ENCODE measurements at regions not wholly inside any gene's neighbourhood (a gene's known extent, or its start where the extent isn't known, plus 50 kb on each side); places are given as distances from the start of the nearest gene placed in this dataset.
A peak's percentile ranks its signal among the peaks of the same experiment; 100 is the strongest.

DNA sequence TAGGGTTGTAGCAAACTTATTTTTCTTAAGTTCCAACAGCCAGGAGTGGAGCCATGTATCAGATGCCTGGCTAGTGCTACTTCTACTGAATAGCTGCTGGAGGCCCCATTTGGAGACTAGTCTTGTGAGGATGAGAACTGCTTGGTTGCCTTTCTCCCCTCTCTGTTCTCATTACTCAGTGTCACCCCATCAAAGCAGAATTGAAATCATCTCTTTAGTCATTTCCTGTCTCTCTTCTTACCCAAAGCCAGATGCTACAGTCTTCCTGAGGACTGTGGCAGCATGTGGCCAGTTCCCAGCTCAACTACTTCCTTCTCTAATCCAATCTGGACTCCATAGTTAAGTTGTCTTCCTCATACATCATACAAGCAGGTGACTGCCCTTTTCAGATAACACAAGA is 197.5 kb downstream of the BRINP2 start:
- H3K4me3 ChIP-seq (ENCODE audit: low read depth, poor library complexity, severe bottlenecking): no peak overlapping the region
- DNase-seq (ENCODE audit: low spot score in 2 of 2): no peak
- intact Hi-C loops (cut with DNase I; ENCODE audit: low total_unique reads): no loop called here
- TF ChIP-seq POLR2A (IDR thresholded peaks at IDR 0.05): no peak
- TF ChIP-seq, protein P1, sequence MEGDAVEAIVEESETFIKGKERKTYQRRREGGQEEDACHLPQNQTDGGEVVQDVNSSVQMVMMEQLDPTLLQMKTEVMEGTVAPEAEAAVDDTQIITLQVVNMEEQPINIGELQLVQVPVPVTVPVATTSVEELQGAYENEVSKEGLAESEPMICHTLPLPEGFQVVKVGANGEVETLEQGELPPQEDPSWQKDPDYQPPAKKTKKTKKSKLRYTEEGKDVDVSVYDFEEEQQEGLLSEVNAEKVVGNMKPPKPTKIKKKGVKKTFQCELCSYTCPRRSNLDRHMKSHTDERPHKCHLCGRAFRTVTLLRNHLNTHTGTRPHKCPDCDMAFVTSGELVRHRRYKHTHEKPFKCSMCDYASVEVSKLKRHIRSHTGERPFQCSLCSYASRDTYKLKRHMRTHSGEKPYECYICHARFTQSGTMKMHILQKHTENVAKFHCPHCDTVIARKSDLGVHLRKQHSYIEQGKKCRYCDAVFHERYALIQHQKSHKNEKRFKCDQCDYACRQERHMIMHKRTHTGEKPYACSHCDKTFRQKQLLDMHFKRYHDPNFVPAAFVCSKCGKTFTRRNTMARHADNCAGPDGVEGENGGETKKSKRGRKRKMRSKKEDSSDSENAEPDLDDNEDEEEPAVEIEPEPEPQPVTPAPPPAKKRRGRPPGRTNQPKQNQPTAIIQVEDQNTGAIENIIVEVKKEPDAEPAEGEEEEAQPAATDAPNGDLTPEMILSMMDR (IDR thresholded peaks at IDR 0.05): no peak

DNA sequence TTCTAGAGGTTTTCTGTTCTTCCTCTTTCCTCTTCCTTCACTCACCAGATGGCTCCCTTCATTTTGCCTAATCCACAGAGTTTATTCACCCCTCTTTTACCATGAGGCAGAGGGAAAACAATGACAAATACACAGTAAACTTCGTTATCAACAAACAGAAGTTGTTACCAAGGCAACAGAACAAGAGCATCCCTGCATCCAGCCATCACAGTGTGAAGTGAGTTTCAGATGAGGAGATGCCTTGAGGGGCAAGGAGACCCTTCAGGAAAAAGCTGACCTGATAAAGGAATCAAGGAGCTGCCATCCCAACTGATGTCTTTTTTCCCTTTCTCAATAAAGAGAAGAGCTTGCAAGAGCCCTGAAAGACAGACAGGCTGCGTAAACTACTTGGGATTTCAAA is 195.3 kb downstream of the BRINP2 start:
- H3K4me3 ChIP-seq (ENCODE audit: low read depth, poor library complexity, severe bottlenecking): no peak overlapping the region
- 66 to 79% methylated on average over 2 of the region's 2 CpGs for WGBS, 2 donors
- no peak for DNase-seq (ENCODE audit: low spot score in 2 of 2)
- TF ChIP-seq, protein P1 (IDR thresholded peaks at IDR 0.05): no peak
- TF ChIP-seq POLR2A (IDR thresholded peaks at IDR 0.05): no peak
- intact Hi-C loops (cut with DNase I; ENCODE audit: low total_unique reads): no loop called here

DNA sequence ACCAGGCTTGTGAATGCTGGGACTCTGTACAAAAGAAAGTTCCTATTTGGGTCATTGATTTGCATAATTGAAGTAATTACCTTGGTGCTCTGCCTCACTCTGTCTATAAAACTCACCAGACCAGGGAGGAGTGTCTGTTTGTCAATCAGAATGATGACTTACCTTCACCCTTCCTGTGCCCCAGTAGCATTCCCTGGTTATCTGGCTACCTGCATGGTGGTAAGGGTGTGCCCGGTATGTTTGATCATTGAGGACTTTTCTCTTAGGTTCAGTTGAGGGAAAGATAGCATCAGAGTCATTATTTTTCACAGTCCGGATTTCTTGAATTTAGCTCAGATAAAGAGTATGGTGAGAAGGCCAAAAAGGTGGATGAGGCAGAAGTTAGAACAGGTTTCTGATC is 190.0 kb downstream of the BRINP2 start:
- no peak overlapping the region for H3K4me3 ChIP-seq (ENCODE audit: low read depth, poor library complexity, severe bottlenecking)
- intact Hi-C loops (cut with DNase I; ENCODE audit: low total_unique reads): no loop called here
- TF ChIP-seq, protein P1 (IDR thresholded peaks at IDR 0.05): no peak
- no peak for TF ChIP-seq POLR2A (IDR thresholded peaks at IDR 0.05)
- no peak for DNase-seq (ENCODE audit: low spot score in 2 of 2)
- 82 to 85% methylated on average over 2 of the region's 2 CpGs for WGBS, 2 donors

DNA sequence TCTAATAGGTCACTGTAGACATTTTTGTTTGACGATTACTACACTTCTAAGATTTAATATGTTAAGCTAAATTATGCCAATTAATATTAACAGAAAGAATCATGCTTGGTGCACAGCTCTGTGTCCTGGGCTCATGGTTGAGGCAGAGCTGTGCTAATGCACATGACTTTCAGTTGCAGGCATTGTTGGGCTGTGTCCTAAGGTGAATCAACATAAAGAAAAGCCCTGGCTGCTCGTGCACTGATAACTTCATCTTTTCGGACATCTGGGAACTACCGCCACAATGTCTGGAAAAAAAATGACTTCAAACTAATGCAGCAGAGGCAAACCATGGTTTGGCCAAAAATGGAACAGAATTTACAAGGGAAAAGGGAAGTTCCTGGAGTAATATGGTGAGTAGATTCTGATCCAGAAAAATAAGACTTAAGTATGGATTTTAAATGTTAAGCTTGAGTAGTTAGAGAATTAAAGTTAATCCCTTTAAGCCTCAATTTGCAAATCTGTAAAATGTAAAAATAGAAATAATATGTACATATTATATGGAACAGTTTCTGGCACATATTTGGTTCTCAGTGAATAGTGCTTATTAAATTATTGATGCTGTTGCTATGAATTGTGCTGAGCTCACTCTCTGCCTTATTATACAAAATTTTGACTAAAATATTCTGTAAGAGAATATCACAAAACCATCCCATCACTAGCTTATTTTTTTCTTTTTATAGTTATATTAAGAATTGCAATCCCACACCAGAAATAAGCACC is 186.1 kb downstream of the BRINP2 start:
- H3K4me3 ChIP-seq (ENCODE audit: low read depth, poor library complexity, severe bottlenecking): no peak overlapping the region
- 58 to 72% methylated on average over 4 of the region's 4 CpGs for WGBS, 2 donors
- TF ChIP-seq, protein P1 (IDR thresholded peaks at IDR 0.05): no peak
- TF ChIP-seq POLR2A (IDR thresholded peaks at IDR 0.05): no peak
- no peak for DNase-seq (ENCODE audit: low spot score in 2 of 2)
- intact Hi-C loops (cut with DNase I; ENCODE audit: low total_unique reads): no loop called here

DNA sequence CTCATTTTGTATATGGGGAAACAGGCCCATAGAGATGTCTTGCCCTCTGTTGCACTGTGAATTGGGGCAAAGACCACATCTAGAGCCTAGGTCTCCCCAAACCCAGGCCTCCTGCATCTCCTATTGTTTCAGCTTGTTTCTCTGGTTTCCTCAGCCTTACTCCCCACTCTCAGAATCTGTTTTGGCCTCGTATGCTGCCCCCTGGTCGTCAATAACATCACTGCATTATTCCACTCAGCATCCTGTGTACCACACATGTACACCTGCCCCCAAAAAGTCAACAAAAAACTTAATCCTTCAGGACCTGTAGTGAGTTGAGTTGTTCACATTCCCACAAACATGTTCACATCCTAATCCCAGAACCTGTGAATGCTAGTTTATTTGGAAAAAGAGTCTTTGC is 184.8 kb downstream of the BRINP2 start:
- no peak overlapping the region for H3K4me3 ChIP-seq (ENCODE audit: low read depth, poor library complexity, severe bottlenecking)
- DNase-seq (ENCODE audit: low spot score in 2 of 2): peak in 1 of 2 donors; percentile 43
- WGBS, 2 donors: 15 to 17% methylated on average over 2 of the region's 2 CpGs
- intact Hi-C loops (cut with DNase I; ENCODE audit: low total_unique reads): no loop called here
- TF ChIP-seq POLR2A (IDR thresholded peaks at IDR 0.05): no peak
- TF ChIP-seq, protein P1 (IDR thresholded peaks at IDR 0.05): no peak

DNA sequence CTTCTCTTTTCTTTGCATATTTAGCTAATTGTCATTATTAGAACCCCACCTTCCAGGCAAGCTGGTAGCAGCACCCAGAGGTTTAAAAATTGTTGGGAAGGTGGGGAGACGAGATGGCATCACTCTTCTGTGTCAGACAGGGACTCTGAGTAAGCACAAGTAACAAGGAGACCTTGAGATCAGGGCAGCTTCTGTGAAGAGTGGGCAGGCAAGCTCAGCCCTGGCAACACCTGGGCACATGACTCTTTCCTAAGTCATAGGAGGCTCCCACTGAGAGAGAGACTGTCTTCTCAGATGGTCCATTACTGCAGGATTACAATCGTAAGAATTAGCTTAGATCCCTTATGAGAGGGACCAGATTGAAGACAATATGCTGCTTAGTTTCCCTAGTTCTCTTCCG is 183.5 kb downstream of the BRINP2 start:
- intact Hi-C loops (cut with DNase I; ENCODE audit: low total_unique reads): no loop called here

More for the DNA sequence above, 183.5 kb downstream of the BRINP2 start:
- no peak overlapping the region for H3K4me3 ChIP-seq (ENCODE audit: low read depth, poor library complexity, severe bottlenecking)
- 60% methylated on average over 3 of the region's 3 CpGs for WGBS, 2 donors
- no peak for DNase-seq (ENCODE audit: low spot score in 2 of 2)
- TF ChIP-seq, protein P1 (IDR thresholded peaks at IDR 0.05): no peak
- no peak for TF ChIP-seq POLR2A (IDR thresholded peaks at IDR 0.05)
